CD4-positive, alpha-beta T cell (primary cell): ENCODE measurements at regions not wholly inside any gene's neighbourhood (a gene's known extent, or its start where the extent isn't known, plus 50 kb on each side); places are given as distances from the start of the nearest gene placed in this dataset.

Experiments used
- ATAC-seq: fragments of 200-7000 bp; cut with Tn5 transposase; one replicate; pipeline ENCODE4 v1.10.0; 2022; ENCODE audit warnings: mild to moderate bottlenecking; ENCODE audit not compliant: poor library complexity
- CTCF ChIA-PET: fragments of 350-600 bp; sonication (Branson Sonifier 250); formaldehyde crosslinking; loops from one replicate; lab custom pipeline; 2021; ENCODE audit warnings: antibody characterized with exemption, inconsistent platforms; lab: Charles Lee
- POLR2A ChIA-PET: fragments of 350-600 bp; sonication (Branson Sonifier 250); formaldehyde crosslinking; loops from one replicate; lab custom pipeline; 2021; ENCODE audit warnings: antibody characterized with exemption, inconsistent platforms; lab: Charles Lee
- DNase-seq, 14 experiments: peaks; one replicate each; pipeline ENCODE4 v3.0.0-alpha.2; 2013 to 2020; ENCODE audit warnings: mixed read lengths in 2 of 14
- H3K27ac ChIP-seq, 2 donors: one replicate each; pipeline versions ENCODE4 v1.5.1 to v1.7.0; 2013; ENCODE audit warnings: low read length in 2 of 2, low read depth in 1 of 2, mild to moderate bottlenecking in 1 of 2
- H3K27me3 ChIP-seq, 2 experiments: 1 replicate in 1 of 2; 2 replicates in 1 of 2; pipeline versions ENCODE4 v1.6.1 to v1.7.0; 2013; ENCODE audit warnings: low read length in 2 of 2, control low read depth in 1 of 2, mild to moderate bottlenecking in 1 of 2, moderate library complexity in 1 of 2; ENCODE audit not compliant: insufficient read depth in 2 of 2, control insufficient read depth in 1 of 2
- H3K36me3 ChIP-seq: one replicate; pipeline ENCODE4 v1.6.1; 2013; ENCODE audit warnings: low read length, control low read depth; ENCODE audit not compliant: insufficient read depth
- H3K4me1 ChIP-seq: one replicate; pipeline ENCODE4 v1.6.1; 2013; ENCODE audit warnings: low read length, control low read depth; ENCODE audit not compliant: insufficient read depth
- H3K4me3 ChIP-seq: one replicate; pipeline ENCODE4 v1.5.1; 2013; ENCODE audit warnings: mild to moderate bottlenecking, low read length, moderate library complexity
- H3K9me3 ChIP-seq, 2 experiments: 1 replicate in 1 of 2; 2 replicates in 1 of 2; pipeline versions ENCODE4 v1.6.1 to v1.7.0; 2013; ENCODE audit warnings: low read length in 2 of 2, mild to moderate bottlenecking in 2 of 2, control low read depth in 1 of 2, moderate library complexity in 1 of 2; ENCODE audit not compliant: control insufficient read depth in 1 of 2, insufficient read depth in 1 of 2
- H3K27ac Mint-ChIP-seq: one replicate; pipeline ENCODE4 v1.8.0; 2020; ENCODE audit warnings: mixed read lengths
- H3K27me3 Mint-ChIP-seq: one replicate; pipeline ENCODE4 v1.8.0; 2021; ENCODE audit warnings: mixed read lengths
- H3K36me3 Mint-ChIP-seq: one replicate; pipeline ENCODE4 v1.8.0; 2021; ENCODE audit warnings: low read depth, mixed read lengths
- H3K4me1 Mint-ChIP-seq: one replicate; pipeline ENCODE4 v1.8.0; 2021; ENCODE audit warnings: low read depth, mixed read lengths
- H3K4me3 Mint-ChIP-seq: one replicate; pipeline ENCODE4 v1.8.0; 2020; ENCODE audit warnings: mild to moderate bottlenecking, mixed read lengths
- H3K9me3 Mint-ChIP-seq: one replicate; pipeline ENCODE4 v1.8.0; 2020; ENCODE audit warnings: mixed read lengths
- CTCF ChIP-seq: fragments of 200-600 bp; IDR thresholded peaks from one replicate; pipeline ENCODE4 v1.8.0; 2022; ENCODE audit warnings: antibody characterized with exemption, mild to moderate bottlenecking
- intact Hi-C, 2 experiments: fragments of 100-400 bp; cut with DNase I in 1 of 2; cut with micrococcal nuclease in 1 of 2; formaldehyde crosslinking; loops; one replicate each; pipeline versions ENCODE4 v1.15.1 to v1.9.0; 2023 to 2025; cut with DNase I, micrococcal nuclease

- H3K36me3 Mint-ChIP-seq = no peaks in the 10 kb centered on the region
- no peak overlapping the region for H3K27ac Mint-ChIP-seq
- CTCF ChIA-PET = no interaction called here
- H3K4me3 Mint-ChIP-seq = no peak overlapping the region
- Histone ChIP-seq H3K9me3 (peaks cover 0 to 4% of the 10 kb centered on the region in 2 experiments), H3K36me3 (no peaks in the 10 kb centered on the region), H3K4me3 (no peak overlapping the region), H3K4me1 (no peaks in the 10 kb centered on the region), H3K27me3 (no peaks in the 10 kb centered on the region), H3K27ac (no peak overlapping the region)
- POLR2A ChIA-PET = no interaction called here
- TF ChIP-seq CTCF = no peak
- peaks cover 5% of the 10 kb centered on the region for H3K27me3 Mint-ChIP-seq
- intact Hi-C loops = no loop called here
- H3K9me3 Mint-ChIP-seq = peaks cover 5% of the 10 kb centered on the region
- ATAC-seq (no peak), DNase-seq (no peak)
- H3K4me1 Mint-ChIP-seq = peaks cover 3% of the 10 kb centered on the region
These were observed 287.5 kb downstream of the ELAVL2 start for GRCh38 chr9:23538461-23539003.

- POLR2A ChIA-PET = no interaction called here
- no peak for DNase-seq
- Histone ChIP-seq H3K4me3 (no peak overlapping the region), H3K27ac (no peak overlapping the region), H3K36me3 (no peaks in the 10 kb centered on the region), H3K4me1 (no peaks in the 10 kb centered on the region), H3K27me3 (no peaks in the 10 kb centered on the region), H3K9me3 (peaks cover 0 to 4% of the 10 kb centered on the region in 2 experiments)
- CTCF ChIA-PET = no interaction called here
- TF ChIP-seq CTCF = no peak
- no peak overlapping the region for H3K4me3 Mint-ChIP-seq
- no peak for ATAC-seq
- H3K36me3 Mint-ChIP-seq = no peaks in the 10 kb centered on the region
- H3K9me3 Mint-ChIP-seq = peaks cover 5% of the 10 kb centered on the region
- intact Hi-C loops = no loop called here
- peaks cover 3% of the 10 kb centered on the region for H3K4me1 Mint-ChIP-seq
- H3K27ac Mint-ChIP-seq = no peak overlapping the region
- peaks cover 5% of the 10 kb centered on the region for H3K27me3 Mint-ChIP-seq
These were observed 286.7 kb downstream of the ELAVL2 start for GRCh38 chr9:23539311-23539710.

- Histone ChIP-seq H3K9me3 (peaks cover 3 to 4% of the 10 kb centered on the region in 2 experiments), H3K27me3 (no peaks in the 10 kb centered on the region), H3K4me1 (no peaks in the 10 kb centered on the region), H3K4me3 (no peak overlapping the region), H3K27ac (no peak overlapping the region), H3K36me3 (no peaks in the 10 kb centered on the region)
- H3K9me3 Mint-ChIP-seq = peaks cover 5% of the 10 kb centered on the region
- ATAC-seq (no peak), DNase-seq (no peak)
- no peak for TF ChIP-seq CTCF
- CTCF ChIA-PET = no interaction called here
- no peak overlapping the region for H3K27ac Mint-ChIP-seq
- H3K27me3 Mint-ChIP-seq = peaks cover 4% of the 10 kb centered on the region
- intact Hi-C loops = no loop called here
- no peak overlapping the region for H3K4me3 Mint-ChIP-seq
- no peaks in the 10 kb centered on the region for H3K36me3 Mint-ChIP-seq
- peaks cover 3% of the 10 kb centered on the region for H3K4me1 Mint-ChIP-seq
- POLR2A ChIA-PET = no interaction called here
These were observed 284.1 kb downstream of the ELAVL2 start for GRCh38 chr9:23541976-23542375.
